Epithelial cell of esophagus (primary cell): ENCODE measurements at regions not wholly inside any gene's neighbourhood (a gene's known extent, or its start where the extent isn't known, plus 50 kb on each side); places are given as distances from the start of the nearest gene placed in this dataset.

ENCODE experiments used
- DNase-seq: peaks from one replicate; pipeline ENCODE4 v3.0.0; 2010; ENCODE audit warnings: low read depth
- H3K4me3 ChIP-seq: 2 replicates; pipeline ENCODE4 v1.5.1; 2011; ENCODE audit warnings: mild to moderate bottlenecking, low read length, control low read depth
- CTCF ChIP-seq: IDR thresholded peaks from 2 replicates; pipeline ENCODE4 v1.5.1; 2011; ENCODE audit warnings: low read depth, mild to moderate bottlenecking, low read length, control low read depth, inconsistent platforms; ENCODE audit not compliant: insufficient read depth; ENCODE audit errors: missing control alignments

DNA sequence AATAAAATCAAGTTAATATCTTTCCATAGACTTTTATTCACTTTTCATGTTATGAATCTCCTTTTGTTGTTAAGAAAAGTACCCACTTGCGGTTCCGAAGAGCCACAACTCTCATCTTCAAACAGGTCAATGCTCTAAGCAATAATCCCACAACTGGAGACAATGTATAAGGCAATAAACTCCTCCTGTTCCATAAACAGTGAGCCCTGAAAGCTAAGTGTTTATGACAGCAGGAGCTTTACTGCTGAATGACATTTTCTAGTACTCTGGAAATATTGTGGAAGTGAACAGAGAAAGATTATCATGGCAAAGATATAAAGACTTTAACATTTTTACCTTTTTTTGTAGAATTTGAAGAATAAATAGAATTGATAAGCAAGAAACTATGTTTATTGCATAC, 213.5 kb upstream of the MBL2 start:
- H3K4me3 ChIP-seq = no peak overlapping the region
- no peak for DNase-seq
- no peak for TF ChIP-seq CTCF

- H3K4me3 ChIP-seq = no peak overlapping the region
- no peak for TF ChIP-seq CTCF
- DNase-seq = peak; percentile 4
Measured at GRCh38 chr10:52984169-52984568, 211.6 kb upstream of the MBL2 start.

DNA sequence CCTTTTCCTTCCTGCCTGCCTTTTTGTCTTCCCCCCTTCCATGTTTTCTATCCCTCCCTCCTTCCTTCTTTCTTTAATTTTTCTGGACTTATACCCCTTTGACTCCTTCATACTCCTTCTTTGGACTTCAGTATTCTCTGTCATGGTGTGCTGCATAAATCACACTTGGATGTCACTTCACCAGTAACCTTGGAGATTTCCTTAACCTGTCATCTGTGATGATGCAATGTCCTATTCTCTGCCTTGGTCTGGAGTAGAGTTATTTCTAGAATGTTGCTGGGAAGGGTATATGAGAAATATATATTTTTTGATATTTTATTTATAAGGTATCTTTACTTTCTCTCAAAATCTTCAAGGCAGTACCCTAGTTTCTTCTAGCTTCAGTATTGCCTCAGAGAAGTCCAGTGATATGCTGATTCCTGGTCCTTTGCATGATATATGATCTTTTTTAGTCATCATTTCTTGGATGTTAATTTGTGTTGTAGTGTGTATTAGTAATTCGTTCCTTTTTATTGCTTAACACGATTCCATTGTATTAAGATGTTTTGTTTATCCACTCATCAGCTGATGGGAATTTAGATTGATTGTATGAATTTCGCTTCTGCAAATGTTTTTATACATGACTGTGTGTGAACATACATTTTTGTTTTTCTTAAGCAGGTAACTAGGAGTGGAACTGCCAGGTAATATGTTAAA, 206.9 kb upstream of the MBL2 start:
- peak; percentile 49 for DNase-seq
- H3K4me3 ChIP-seq = no peak overlapping the region
- no peak for TF ChIP-seq CTCF

DNA sequence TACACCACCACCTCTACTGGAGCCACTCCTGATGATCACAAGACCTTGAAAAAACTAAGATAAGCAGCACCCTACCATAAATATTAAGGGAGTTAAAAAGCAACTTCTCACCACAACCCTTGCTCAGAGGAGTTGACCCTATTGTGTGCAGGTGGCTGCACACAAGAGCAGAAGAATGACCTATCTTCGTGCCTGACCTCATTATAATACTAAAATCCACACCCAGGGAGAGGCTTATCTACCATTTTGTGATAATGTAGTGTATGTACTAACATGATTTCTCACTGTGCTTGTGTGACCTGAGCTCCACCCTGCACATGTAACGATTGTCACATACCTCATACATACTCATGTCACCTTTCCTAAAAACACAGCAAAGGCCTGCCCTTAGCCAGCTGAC, 205.0 kb upstream of the MBL2 start:
- no peak for TF ChIP-seq CTCF
- no peak for DNase-seq
- no peak overlapping the region for H3K4me3 ChIP-seq

DNA sequence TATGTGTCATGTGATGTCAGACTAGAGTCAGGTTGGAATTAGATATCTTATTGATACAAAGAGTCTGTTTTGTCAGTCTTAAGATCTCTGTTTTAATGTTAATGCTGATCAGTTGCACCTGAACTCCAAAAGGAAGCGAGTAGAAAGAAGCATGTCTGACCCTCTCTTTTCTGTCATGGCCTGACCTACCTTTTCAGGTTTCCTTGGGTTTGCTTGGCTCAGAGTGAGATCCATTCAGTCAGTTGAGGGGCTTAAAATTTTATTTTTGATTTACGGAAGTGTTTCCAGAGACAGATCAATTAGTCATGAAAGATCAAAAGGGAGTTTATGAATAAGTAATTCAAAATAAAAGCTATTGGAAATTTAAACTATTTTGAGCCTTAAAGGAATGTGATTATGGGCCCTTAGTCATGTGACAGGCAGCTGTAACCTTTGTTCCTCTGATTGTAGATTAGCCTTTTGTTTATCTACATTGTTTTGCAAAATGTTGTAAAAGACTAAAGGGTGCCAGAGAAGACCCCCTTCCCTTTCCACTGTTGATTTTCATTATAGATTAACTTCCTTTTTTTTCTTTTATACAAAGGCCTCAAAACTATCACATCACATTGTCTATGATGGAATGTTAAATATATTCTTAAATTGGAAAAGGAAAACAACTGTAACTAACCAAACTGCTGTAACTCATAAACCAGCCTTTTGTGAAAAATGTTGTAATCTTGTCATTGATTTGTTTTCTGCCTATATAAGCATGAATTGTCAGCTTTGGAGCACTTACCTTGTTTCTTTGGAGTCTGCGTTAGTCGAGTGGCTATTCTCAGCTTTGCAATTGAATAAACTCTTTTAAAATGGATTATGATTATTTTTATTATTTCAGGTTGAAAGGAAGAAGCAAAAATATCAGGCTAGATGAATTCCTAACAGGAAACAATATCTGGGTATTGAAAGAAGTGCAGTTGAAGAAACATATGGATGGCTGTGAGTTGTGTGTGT, 195.5 kb upstream of the MBL2 start:
- H3K4me3 ChIP-seq = no peak overlapping the region
- TF ChIP-seq CTCF = no peak
- no peak for DNase-seq

- no peak for TF ChIP-seq CTCF
- no peak for DNase-seq
Measured at GRCh38 chr10:52966904-52967303, 194.3 kb upstream of the MBL2 start.

DNA sequence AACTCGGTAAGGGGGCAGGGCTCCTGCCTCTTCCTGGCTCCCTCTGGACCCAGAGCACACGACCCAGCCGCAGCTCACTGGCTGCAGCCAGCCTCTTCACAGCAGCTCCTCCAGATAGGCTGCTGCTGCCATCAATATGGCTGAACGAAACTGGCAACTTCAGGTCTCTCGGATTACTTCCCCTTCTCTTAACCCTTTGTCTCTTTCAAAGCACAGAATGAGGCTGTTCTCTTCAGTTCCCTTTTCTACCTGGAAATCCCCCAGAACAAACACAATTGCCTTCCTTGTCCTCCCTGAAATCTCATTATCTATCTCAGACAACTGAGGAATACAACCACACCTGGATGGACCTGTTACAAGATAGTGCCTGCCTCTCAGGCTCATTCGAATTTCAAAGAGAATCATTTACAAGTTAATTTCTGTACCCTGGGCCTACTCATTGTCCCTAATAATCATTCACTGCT, 193.4 kb upstream of the MBL2 start:
- no peak overlapping the region for H3K4me3 ChIP-seq
- no peak for TF ChIP-seq CTCF
- DNase-seq = no peak

More at GRCh38 chr10:52966904-52967303, 194.3 kb upstream of the MBL2 start:
- no peak overlapping the region for H3K4me3 ChIP-seq
